ENCODE measurements at regions not wholly inside any gene's neighbourhood (a gene's known extent, or its start where the extent isn't known, plus 50 kb on each side); places are given as distances from the start of the nearest gene placed in this dataset.

GRCh38 chr4:10981576-10981975 is 297.0 kb upstream of the CLNK start:
- TF ChIP-seq CTCF (IDR thresholded peaks at IDR 0.05) = no peak
- Histone ChIP-seq H3K27ac (no peak overlapping the region), H3K27me3 (ENCODE audit: control insufficient read depth, insufficient read depth, low read length) (no peaks in the 10 kb centered on the region), H3K79me2 (no peaks in the 10 kb centered on the region), H3K9ac (no peak overlapping the region), H2AFZ (no peak overlapping the region), H3K9me3 (ENCODE audit: control insufficient read depth, low read length) (no peaks in the 10 kb centered on the region), H3K4me3 (ENCODE audit: low read depth, low read length) (no peak overlapping the region), H3K4me2 (ENCODE audit: low read length) (no peak overlapping the region), H3K4me1 (no peaks in the 10 kb centered on the region), H3K36me3 (ENCODE audit: control insufficient read depth, insufficient read depth, low read length) (no peaks in the 10 kb centered on the region)

- H3K36me3 ChIP-seq (ENCODE audit: control insufficient read depth, insufficient read depth, low read length) = no peaks in the 10 kb centered on the region
- H3K4me1 ChIP-seq = no peaks in the 10 kb centered on the region
- no peak overlapping the region for H3K27ac ChIP-seq
- H2AFZ ChIP-seq = no peak overlapping the region
- H3K79me2 ChIP-seq = no peaks in the 10 kb centered on the region
- no peaks in the 10 kb centered on the region for H3K9me3 ChIP-seq (ENCODE audit: control insufficient read depth, low read length)
- no peak for TF ChIP-seq CTCF (IDR thresholded peaks at IDR 0.05)
- no peak overlapping the region for H3K9ac ChIP-seq
- H3K4me2 ChIP-seq (ENCODE audit: low read length) = no peak overlapping the region
- no peaks in the 10 kb centered on the region for H3K27me3 ChIP-seq (ENCODE audit: control insufficient read depth, insufficient read depth, low read length)
- H3K4me3 ChIP-seq (ENCODE audit: low read depth, low read length) = no peak overlapping the region
These were observed 296.5 kb upstream of the CLNK start for GRCh38 chr4:10981096-10981495.

- Histone ChIP-seq H3K9me3 (ENCODE audit: control insufficient read depth, low read length) (no peaks in the 10 kb centered on the region), H2AFZ (no peak overlapping the region), H3K27me3 (ENCODE audit: control insufficient read depth, insufficient read depth, low read length) (no peaks in the 10 kb centered on the region), H3K36me3 (ENCODE audit: control insufficient read depth, insufficient read depth, low read length) (no peaks in the 10 kb centered on the region), H3K4me3 (ENCODE audit: low read depth, low read length) (no peak overlapping the region), H3K9ac (no peak overlapping the region), H3K79me2 (no peaks in the 10 kb centered on the region), H3K4me1 (no peaks in the 10 kb centered on the region), H3K27ac (no peak overlapping the region), H3K4me2 (ENCODE audit: low read length) (no peak overlapping the region)
- no peak for TF ChIP-seq CTCF (IDR thresholded peaks at IDR 0.05)
These were observed 294.5 kb upstream of the CLNK start for GRCh38 chr4:10979032-10979431.

GRCh38 chr4:10977534-10977933 is 293.0 kb upstream of the CLNK start:
- H3K27me3 ChIP-seq (ENCODE audit: control insufficient read depth, insufficient read depth, low read length) = no peaks in the 10 kb centered on the region
- H3K79me2 ChIP-seq = no peaks in the 10 kb centered on the region
- H2AFZ ChIP-seq = no peak overlapping the region
- no peak overlapping the region for H3K4me2 ChIP-seq (ENCODE audit: low read length)
- no peak for TF ChIP-seq CTCF (IDR thresholded peaks at IDR 0.05)
- no peak overlapping the region for H3K9ac ChIP-seq
- H3K36me3 ChIP-seq (ENCODE audit: control insufficient read depth, insufficient read depth, low read length) = no peaks in the 10 kb centered on the region
- no peaks in the 10 kb centered on the region for H3K9me3 ChIP-seq (ENCODE audit: control insufficient read depth, low read length)
- no peak overlapping the region for H3K27ac ChIP-seq
- no peak overlapping the region for H3K4me3 ChIP-seq (ENCODE audit: low read depth, low read length)
- no peaks in the 10 kb centered on the region for H3K4me1 ChIP-seq

- H3K9me3 ChIP-seq (ENCODE audit: control insufficient read depth, low read length) = no peaks in the 10 kb centered on the region
- no peak overlapping the region for H2AFZ ChIP-seq
- H3K79me2 ChIP-seq = no peaks in the 10 kb centered on the region
- no peak overlapping the region for H3K4me3 ChIP-seq (ENCODE audit: low read depth, low read length)
- H3K27ac ChIP-seq = no peak overlapping the region
- TF ChIP-seq CTCF (IDR thresholded peaks at IDR 0.05) = no peak
- no peaks in the 10 kb centered on the region for H3K36me3 ChIP-seq (ENCODE audit: control insufficient read depth, insufficient read depth, low read length)
- no peaks in the 10 kb centered on the region for H3K4me1 ChIP-seq
- H3K9ac ChIP-seq = no peak overlapping the region
- no peaks in the 10 kb centered on the region for H3K27me3 ChIP-seq (ENCODE audit: control insufficient read depth, insufficient read depth, low read length)
- no peak overlapping the region for H3K4me2 ChIP-seq (ENCODE audit: low read length)
These were observed 289.8 kb upstream of the CLNK start for GRCh38 chr4:10974371-10974770.
